ENCODE measurements at regions not wholly inside any gene's neighbourhood (a gene's known extent, or its start where the extent isn't known, plus 50 kb on each side); places are given as distances from the start of the nearest gene placed in this dataset.
"Not testable (repeated sequence)": the region's sequence is repeated elsewhere in the genome, so short reads cannot be mapped to it uniquely, and the experiment has no call there.

GRCh38 chr10:84632866-84633265 is 304.5 kb downstream of the CCSER2 start:
- DNase-seq (ENCODE audit: low read depth in 2 of 2) = no peak

DNA sequence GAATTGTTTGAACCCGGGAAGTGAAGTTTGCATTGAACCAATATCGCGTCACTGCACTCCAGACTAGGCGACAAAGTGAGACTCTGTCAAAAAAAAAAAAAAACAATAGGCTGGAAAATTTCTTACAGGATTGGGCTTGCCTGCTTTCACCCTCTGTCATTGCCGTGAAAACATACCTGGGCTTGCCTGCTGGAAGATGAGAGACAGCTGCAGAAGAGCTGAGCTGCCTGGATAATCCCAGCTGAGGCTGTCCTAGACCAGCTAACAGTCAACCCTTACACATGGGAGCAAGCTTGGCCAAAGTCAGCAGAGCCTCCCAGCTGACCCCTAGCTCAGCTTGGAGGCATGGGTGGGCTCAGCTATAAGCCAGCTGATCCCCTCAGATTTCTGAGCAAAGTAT is 306.2 kb downstream of the CCSER2 start:
- DNase-seq (ENCODE audit: low read depth in 2 of 2) = no peak

DNA sequence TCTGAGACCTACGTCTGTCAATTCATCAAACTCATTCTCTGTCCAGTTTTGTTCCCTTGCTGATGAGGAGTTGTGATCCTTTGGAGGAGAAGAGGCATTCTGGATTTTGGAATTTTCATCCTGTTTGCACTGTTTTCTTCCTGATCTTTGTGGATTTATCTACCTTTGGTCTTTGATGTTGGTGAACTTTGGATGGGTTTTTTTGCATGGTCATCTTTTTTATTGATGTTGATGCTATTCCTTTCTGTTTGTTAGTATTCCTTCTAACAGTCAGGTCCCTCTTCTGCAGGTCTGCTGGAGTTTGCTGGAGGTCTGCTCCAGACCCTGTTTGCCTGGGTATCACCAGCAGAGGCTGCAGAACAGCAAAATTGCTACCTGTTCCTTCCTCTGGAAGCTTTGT is 322.2 kb downstream of the CCSER2 start:
- DNase-seq (ENCODE audit: low read depth in 2 of 2) = not testable (repeated sequence)

GRCh38 chr10:84654671-84655070 is 326.3 kb downstream of the CCSER2 start:
- DNase-seq (ENCODE audit: low read depth in 2 of 2) = no peak

- no peak for DNase-seq (ENCODE audit: low read depth in 2 of 2)
Observed at GRCh38 chr10:84659027-84659426, 330.6 kb downstream of the CCSER2 start.

GRCh38 chr10:84659497-84660439 is 331.4 kb downstream of the CCSER2 start:
- no peak for DNase-seq (ENCODE audit: low read depth in 2 of 2)

GRCh38 chr10:84660450-84661159 is 332.2 kb downstream of the CCSER2 start:
- DNase-seq (ENCODE audit: low read depth in 2 of 2) = no peak

GRCh38 chr10:84665211-84665610 is 336.8 kb downstream of the CCSER2 start:
- DNase-seq (ENCODE audit: low read depth in 2 of 2) = no peak

GRCh38 chr10:84665883-84666463 is 337.6 kb downstream of the CCSER2 start:
- peak in 1 of 2 experiments; percentile 4 for DNase-seq (ENCODE audit: low read depth in 2 of 2)

DNA sequence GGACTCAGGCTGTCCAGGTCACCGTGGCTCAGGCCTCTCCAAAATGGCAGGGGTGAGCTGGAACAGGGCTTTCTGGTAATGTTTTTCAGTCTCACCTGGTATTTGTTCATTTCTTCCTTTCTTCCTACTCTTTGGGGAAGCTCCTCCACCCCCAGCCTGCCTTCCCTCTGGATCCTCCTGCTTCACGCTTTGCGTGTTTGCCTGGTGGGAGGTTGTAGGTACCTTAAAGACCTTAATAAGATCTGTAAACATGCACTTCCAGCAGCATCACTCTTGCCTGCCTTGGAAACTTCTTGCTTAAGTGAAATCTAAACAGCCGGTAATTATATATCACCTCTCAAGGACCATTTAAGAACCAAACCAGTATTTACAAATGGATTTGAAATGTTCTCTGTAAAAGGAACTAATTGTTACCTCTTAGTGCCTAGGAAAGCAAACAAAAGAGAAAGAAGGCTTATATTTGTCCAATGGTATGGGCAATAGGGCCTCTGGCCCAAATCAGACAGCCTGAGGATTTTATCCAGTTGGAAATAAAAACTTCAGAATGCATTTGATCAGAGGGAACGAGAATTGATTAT is 339.9 kb downstream of the CCSER2 start:
- DNase-seq (ENCODE audit: low read depth in 2 of 2) = no peak

- DNase-seq (ENCODE audit: low read depth in 2 of 2) = no peak
Observed at GRCh38 chr10:84675060-84675459, 346.7 kb downstream of the CCSER2 start.

- no peak for DNase-seq (ENCODE audit: low read depth in 2 of 2)
Observed at GRCh38 chr10:84676536-84676935, 348.1 kb downstream of the CCSER2 start.

- no peak for DNase-seq (ENCODE audit: low read depth in 2 of 2)
Observed at GRCh38 chr10:84681781-84682180, 353.4 kb downstream of the CCSER2 start.

DNA sequence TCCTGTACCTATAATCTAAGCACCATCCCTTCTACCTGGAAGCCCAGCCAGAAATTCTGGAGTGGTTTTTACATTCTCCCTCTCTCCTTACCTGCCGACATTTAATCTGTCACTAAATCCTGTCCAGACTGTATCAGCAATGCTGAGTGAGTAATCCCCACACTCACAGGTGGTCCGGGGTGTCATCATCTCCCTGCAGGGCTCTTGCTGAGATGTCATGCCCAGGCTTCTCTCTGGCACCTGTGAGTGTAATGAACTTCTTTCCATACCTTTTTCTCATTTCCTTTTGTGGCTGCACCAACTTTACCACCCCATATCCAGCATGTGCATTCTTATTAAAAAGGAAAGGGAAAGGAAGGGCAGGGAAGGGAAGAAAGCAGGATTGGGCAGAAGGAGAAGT is 355.2 kb downstream of the CCSER2 start:
- DNase-seq (ENCODE audit: low read depth in 2 of 2) = no peak

- DNase-seq (ENCODE audit: low read depth in 2 of 2) = no peak
Observed at GRCh38 chr10:84683980-84684740, 355.8 kb downstream of the CCSER2 start.

- no peak for DNase-seq (ENCODE audit: low read depth in 2 of 2)
Observed at GRCh38 chr10:84685047-84685660, 356.8 kb downstream of the CCSER2 start.

GRCh38 chr10:84693006-84693405 is 364.6 kb downstream of the CCSER2 start:
- no peak for DNase-seq (ENCODE audit: low read depth in 2 of 2)

GRCh38 chr10:84695902-84696301 is 367.5 kb downstream of the CCSER2 start:
- no peak for DNase-seq (ENCODE audit: low read depth in 2 of 2)

DNA sequence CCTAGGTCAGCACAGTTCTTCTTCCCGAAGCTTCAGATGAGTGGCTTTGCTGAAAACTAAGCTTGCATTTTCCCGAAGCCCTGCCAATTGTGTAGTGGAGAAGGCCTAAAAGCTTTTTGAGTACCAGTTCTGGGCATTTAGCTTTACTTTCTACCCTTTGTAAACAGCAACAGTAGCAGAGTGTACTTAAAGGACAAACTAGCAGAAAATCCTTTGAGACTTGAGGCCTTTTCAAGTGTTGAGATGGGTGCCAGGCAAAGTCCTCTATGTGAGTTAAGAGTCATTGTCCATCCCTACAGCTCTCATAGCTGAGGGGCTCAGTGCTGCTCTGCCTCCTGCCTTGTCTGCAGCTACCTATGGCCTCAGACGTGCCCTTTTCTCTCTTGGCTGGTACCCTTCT is 368.2 kb downstream of the CCSER2 start:
- DNase-seq (ENCODE audit: low read depth in 2 of 2) = no peak

GRCh38 chr10:84698989-84699388 is 370.6 kb downstream of the CCSER2 start:
- no peak for DNase-seq (ENCODE audit: low read depth in 2 of 2)
